ENCODE measurements at regions not wholly inside any gene's neighbourhood (a gene's known extent, or its start where the extent isn't known, plus 50 kb on each side); places are given as distances from the start of the nearest gene placed in this dataset.

DNA sequence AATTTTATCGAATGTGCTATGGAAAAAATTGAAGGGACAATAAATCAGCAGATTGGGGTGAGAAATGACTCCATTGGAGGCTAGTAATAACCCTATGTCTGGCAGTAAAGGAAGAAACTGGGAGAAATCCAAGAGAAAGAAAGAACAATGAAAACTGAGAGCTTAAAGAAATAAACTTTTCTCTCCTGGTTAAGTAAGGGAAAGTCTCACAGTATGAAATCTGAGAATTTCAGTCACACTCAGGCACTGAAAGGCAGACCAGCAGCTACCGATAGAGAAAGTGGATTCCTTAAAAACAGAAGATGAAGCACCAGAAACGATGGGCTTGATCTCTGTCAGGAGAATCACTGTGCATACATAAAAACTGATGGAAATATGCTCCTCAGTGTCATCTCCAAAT, 404.2 kb downstream of the PLPP3 start:
- H3K9me3 ChIP-seq (ENCODE audit: control insufficient read depth, low read length) = no peaks in the 10 kb centered on the region
- no peaks in the 10 kb centered on the region for H3K27me3 ChIP-seq (ENCODE audit: control insufficient read depth, insufficient read depth, low read length, poor library complexity, severe bottlenecking)
- no peaks in the 10 kb centered on the region for H3K36me3 ChIP-seq (ENCODE audit: control insufficient read depth, insufficient read depth, low read length)
- WGBS, 2 experiments (ENCODE audit: insufficient coverage in 1 of 2, insufficient read length in 1 of 2) = 86 to 89% methylated on average over 2 to 3 of the region's 3 CpGs
- H3K27me3 Mint-ChIP-seq (ENCODE audit: insufficient read depth) = no peaks in the 10 kb centered on the region
- peaks cover 8% of the 10 kb centered on the region for H3K9me3 Mint-ChIP-seq
- TF ChIP-seq, protein P1, sequence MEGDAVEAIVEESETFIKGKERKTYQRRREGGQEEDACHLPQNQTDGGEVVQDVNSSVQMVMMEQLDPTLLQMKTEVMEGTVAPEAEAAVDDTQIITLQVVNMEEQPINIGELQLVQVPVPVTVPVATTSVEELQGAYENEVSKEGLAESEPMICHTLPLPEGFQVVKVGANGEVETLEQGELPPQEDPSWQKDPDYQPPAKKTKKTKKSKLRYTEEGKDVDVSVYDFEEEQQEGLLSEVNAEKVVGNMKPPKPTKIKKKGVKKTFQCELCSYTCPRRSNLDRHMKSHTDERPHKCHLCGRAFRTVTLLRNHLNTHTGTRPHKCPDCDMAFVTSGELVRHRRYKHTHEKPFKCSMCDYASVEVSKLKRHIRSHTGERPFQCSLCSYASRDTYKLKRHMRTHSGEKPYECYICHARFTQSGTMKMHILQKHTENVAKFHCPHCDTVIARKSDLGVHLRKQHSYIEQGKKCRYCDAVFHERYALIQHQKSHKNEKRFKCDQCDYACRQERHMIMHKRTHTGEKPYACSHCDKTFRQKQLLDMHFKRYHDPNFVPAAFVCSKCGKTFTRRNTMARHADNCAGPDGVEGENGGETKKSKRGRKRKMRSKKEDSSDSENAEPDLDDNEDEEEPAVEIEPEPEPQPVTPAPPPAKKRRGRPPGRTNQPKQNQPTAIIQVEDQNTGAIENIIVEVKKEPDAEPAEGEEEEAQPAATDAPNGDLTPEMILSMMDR (conservative IDR thresholded peaks at IDR 0.05) = no peak
- no peak overlapping the region for H3K9ac ChIP-seq (ENCODE audit: extremely low read depth, low read length, poor library complexity, severe bottlenecking)
- H3K4me1 Mint-ChIP-seq = peaks cover 4% of the 10 kb centered on the region
- no peak overlapping the region for H3K4me3 Mint-ChIP-seq
- H3K4me1 ChIP-seq (ENCODE audit: control insufficient read depth, insufficient read depth, low read length) = no peaks in the 10 kb centered on the region
- no peaks in the 10 kb centered on the region for H3K36me3 Mint-ChIP-seq (ENCODE audit: low read depth)
- no peak overlapping the region for H3K27ac Mint-ChIP-seq
- no peak overlapping the region for H3K27ac ChIP-seq (ENCODE audit: low read depth, low read length)
- DNase-seq = no peak
- no peak overlapping the region for H3K4me3 ChIP-seq (ENCODE audit: low read length)

DNA sequence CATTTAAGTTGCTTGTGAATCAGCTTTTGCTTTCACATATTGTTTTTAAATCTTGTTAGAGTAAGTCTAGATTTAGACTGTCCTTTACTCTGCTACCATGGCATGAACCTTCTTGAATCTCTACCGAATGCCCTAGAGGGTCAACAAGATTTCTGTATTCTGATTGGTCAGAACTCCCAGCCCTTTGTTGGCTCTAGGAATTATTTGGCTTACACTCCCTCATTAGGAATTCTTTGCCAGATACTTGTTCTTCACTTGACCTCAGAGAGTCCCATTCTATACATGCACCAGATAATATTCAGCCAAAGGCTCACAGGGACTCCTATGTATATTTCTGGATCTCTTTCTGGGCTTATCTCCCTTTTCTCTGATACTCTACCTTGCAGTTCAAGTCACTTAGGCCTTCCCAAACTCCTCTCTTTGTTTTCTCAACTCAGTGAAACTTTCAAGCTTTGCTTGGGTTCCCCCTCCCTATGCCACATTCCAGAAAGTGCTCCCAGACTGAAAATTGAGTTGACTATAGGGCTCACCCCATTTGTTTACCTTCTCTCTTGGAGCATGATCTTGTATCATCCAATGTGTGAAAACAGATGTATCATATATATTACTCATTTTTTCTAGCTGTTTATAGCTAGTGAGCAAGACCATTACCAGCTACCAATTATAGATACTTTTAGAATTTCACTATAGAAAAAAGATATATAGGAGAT, 405.0 kb downstream of the PLPP3 start:
- TF ChIP-seq, protein P1 (conservative IDR thresholded peaks at IDR 0.05) = no peak
- DNase-seq = no peak
- H3K27ac ChIP-seq (ENCODE audit: low read depth, low read length) = no peak overlapping the region
- no peak overlapping the region for H3K4me3 Mint-ChIP-seq
- H3K27me3 Mint-ChIP-seq (ENCODE audit: insufficient read depth) = no peaks in the 10 kb centered on the region
- no peaks in the 10 kb centered on the region for H3K9me3 ChIP-seq (ENCODE audit: control insufficient read depth, low read length)
- H3K4me3 ChIP-seq (ENCODE audit: low read length) = no peak overlapping the region
- H3K9me3 Mint-ChIP-seq = peaks cover 8% of the 10 kb centered on the region
- H3K36me3 ChIP-seq (ENCODE audit: control insufficient read depth, insufficient read depth, low read length) = no peaks in the 10 kb centered on the region
- H3K9ac ChIP-seq (ENCODE audit: extremely low read depth, low read length, poor library complexity, severe bottlenecking) = no peak overlapping the region
- no peaks in the 10 kb centered on the region for H3K36me3 Mint-ChIP-seq (ENCODE audit: low read depth)
- WGBS, 2 experiments (ENCODE audit: insufficient coverage in 1 of 2, insufficient read length in 1 of 2) = 91 to 92% methylated on average over 1 of the region's 1 CpG
- H3K4me1 Mint-ChIP-seq = peaks cover 4% of the 10 kb centered on the region
- H3K4me1 ChIP-seq (ENCODE audit: control insufficient read depth, insufficient read depth, low read length) = no peaks in the 10 kb centered on the region
- no peaks in the 10 kb centered on the region for H3K27me3 ChIP-seq (ENCODE audit: control insufficient read depth, insufficient read depth, low read length, poor library complexity, severe bottlenecking)
- H3K27ac Mint-ChIP-seq = no peak overlapping the region

DNA sequence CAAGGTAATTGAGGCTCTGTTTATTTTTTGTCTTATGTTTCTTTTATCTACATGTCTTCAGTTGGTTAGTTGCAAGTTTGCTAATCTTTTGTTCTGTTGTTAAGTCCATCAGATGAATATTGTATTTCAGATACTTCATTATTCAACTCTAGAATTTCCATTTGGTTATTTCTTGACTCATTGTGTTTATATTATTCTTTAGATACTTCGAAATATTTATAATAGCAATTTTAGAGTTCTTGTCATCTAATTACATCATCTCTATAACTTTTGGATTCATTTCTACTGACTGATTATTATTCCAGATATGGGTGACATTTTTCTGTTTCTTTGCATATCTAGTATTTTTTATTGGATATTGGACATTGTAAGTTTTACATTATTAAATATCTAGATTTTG, 405.6 kb downstream of the PLPP3 start:
- Mint-ChIP-seq H3K36me3 (ENCODE audit: low read depth) (no peaks in the 10 kb centered on the region), H3K9me3 (peaks cover 8% of the 10 kb centered on the region), H3K4me1 (peaks cover 4% of the 10 kb centered on the region), H3K4me3 (no peak overlapping the region), H3K27ac (no peak overlapping the region), H3K27me3 (ENCODE audit: insufficient read depth) (no peaks in the 10 kb centered on the region)
- Histone ChIP-seq H3K4me3 (ENCODE audit: low read length) (no peak overlapping the region), H3K9ac (ENCODE audit: extremely low read depth, low read length, poor library complexity, severe bottlenecking) (no peak overlapping the region), H3K27ac (ENCODE audit: low read depth, low read length) (no peak overlapping the region), H3K27me3 (ENCODE audit: control insufficient read depth, insufficient read depth, low read length, poor library complexity, severe bottlenecking) (no peaks in the 10 kb centered on the region), H3K9me3 (ENCODE audit: control insufficient read depth, low read length) (no peaks in the 10 kb centered on the region), H3K36me3 (ENCODE audit: control insufficient read depth, insufficient read depth, low read length) (no peaks in the 10 kb centered on the region), H3K4me1 (ENCODE audit: control insufficient read depth, insufficient read depth, low read length) (no peaks in the 10 kb centered on the region)
- no CpG with 5 or more reads among the region's 1 CpG for WGBS, 2 experiments (ENCODE audit: insufficient coverage in 1 of 2, insufficient read length in 1 of 2)
- TF ChIP-seq, protein P1 (conservative IDR thresholded peaks at IDR 0.05) = no peak
- no peak for DNase-seq

Measured in endodermal cell (in vitro differentiated cells).